Ishikawa (cell line): ENCODE measurements at regions not wholly inside any gene's neighbourhood (a gene's known extent, or its start where the extent isn't known, plus 50 kb on each side); places are given as distances from the start of the nearest gene placed in this dataset.

Experiments used
- CEBPB ChIP-seq: IDR thresholded peaks from 2 replicates; pipeline ENCODE4 v1.6.1; 2012
- CREB1 ChIP-seq: IDR thresholded peaks from 2 replicates; pipeline ENCODE4 v1.6.1; 2012; ENCODE audit warnings: low read depth
- EGR1 ChIP-seq: IDR thresholded peaks from 2 replicates; pipeline ENCODE4 v1.6.1; 2012
- EP300 ChIP-seq: IDR thresholded peaks from 2 replicates; pipeline ENCODE4 v1.6.1; 2012; ENCODE audit warnings: borderline replicate concordance
- FOXM1 ChIP-seq: IDR thresholded peaks from 2 replicates; pipeline ENCODE4 v1.6.1; 2012; ENCODE audit warnings: low read depth, borderline replicate concordance
- MAX ChIP-seq: IDR thresholded peaks from 2 replicates; pipeline ENCODE4 v1.6.1; 2012
- NFIC ChIP-seq: IDR thresholded peaks from 2 replicates; pipeline ENCODE4 v1.6.1; 2012
- RAD21 ChIP-seq: IDR thresholded peaks from 2 replicates; pipeline ENCODE4 v1.6.1; 2012; ENCODE audit warnings: low read depth
- REST ChIP-seq: IDR thresholded peaks from 2 replicates; pipeline ENCODE4 v1.6.1; 2012; ENCODE audit warnings: low read depth, mild to moderate bottlenecking
- TAF1 ChIP-seq: IDR thresholded peaks from 2 replicates; pipeline ENCODE4 v1.6.1; 2012; ENCODE audit warnings: low read depth, mild to moderate bottlenecking
- YY1 ChIP-seq: IDR thresholded peaks from 2 replicates; pipeline ENCODE4 v1.6.1; 2012; ENCODE audit warnings: low read depth
- TF ChIP-seq, protein P1 (sequence below): IDR thresholded peaks from 2 replicates; pipeline ENCODE4 v1.6.1; 2012

GRCh38 chr2:129912871-129913694 lies 66.4 kb upstream of the RAB6C start:
- TF ChIP-seq EP300 (no peak), RAD21 (no peak), YY1 (no peak), REST (no peak), CREB1 (no peak), MAX (no peak), NFIC (no peak), EGR1 (no peak), TAF1 (no peak), FOXM1 (no peak), CEBPB (no peak)
- TF ChIP-seq, protein P1, sequence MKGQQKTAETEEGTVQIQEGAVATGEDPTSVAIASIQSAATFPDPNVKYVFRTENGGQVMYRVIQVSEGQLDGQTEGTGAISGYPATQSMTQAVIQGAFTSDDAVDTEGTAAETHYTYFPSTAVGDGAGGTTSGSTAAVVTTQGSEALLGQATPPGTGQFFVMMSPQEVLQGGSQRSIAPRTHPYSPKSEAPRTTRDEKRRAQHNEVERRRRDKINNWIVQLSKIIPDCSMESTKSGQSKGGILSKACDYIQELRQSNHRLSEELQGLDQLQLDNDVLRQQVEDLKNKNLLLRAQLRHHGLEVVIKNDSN = no peak
